ENCODE measurements at regions not wholly inside any gene's neighbourhood (a gene's known extent, or its start where the extent isn't known, plus 50 kb on each side); places are given as distances from the start of the nearest gene placed in this dataset.
"Not testable (repeated sequence)": the region's sequence is repeated elsewhere in the genome, so short reads cannot be mapped to it uniquely, and the experiment has no call there.

- in situ Hi-C loops (cut with MboI; ENCODE audit: low pct_unique_long_range_greater_than_20kb in 2 of 9, low sequenced_read_pairs in 9 of 9, unreplicated experiment in 9 of 9); H3K4me1 ChIP-seq (replicated peaks in 1 of 2); H3K4me3 ChIP-seq; H3K27ac ChIP-seq; ATAC-seq (replicated peaks in 6 of 8): not testable (repeated sequence)
- no CpG with 5 or more reads among the region's 31 CpGs for WGBS, 10 experiments
Observed at GRCh38 chr12:96108941-96109340, 73.6 kb upstream of the LTA4H start.

DNA sequence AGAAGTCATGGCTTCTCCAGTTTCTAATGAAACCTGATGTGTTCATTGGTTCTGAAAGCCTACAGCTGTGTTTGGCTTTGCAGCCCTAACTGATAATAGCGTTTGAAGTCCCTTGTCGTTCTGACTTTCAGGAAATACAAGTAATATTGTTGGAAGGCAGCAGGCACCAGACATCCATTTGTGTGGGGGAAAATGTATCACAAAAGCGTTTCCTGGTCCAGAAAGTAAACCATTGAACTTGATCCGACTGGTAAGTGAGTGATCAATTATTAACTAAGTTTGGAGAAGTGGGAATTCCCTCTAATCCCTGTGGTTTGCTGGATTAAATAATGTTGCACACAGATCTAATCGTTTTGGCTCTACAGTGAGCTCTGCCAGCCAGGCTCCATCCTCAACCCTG is 77.3 kb upstream of the LTA4H start:
- WGBS, 10 experiments: 12 to 90% (median 43%) methylated on average over 1 to 5 of the region's 5 CpGs; no CpG with 5 or more reads in 1 of the 10 experiments
- no peak for ATAC-seq (replicated peaks in 6 of 8)
- in situ Hi-C loops (cut with MboI; ENCODE audit: low pct_unique_long_range_greater_than_20kb in 2 of 9, low sequenced_read_pairs in 9 of 9, unreplicated experiment in 9 of 9): no loop called here
- Histone ChIP-seq H3K4me1 (replicated peaks in 1 of 2) (no peaks in the 10 kb centered on the region), H3K4me3 (no peak overlapping the region), H3K27ac (no peak overlapping the region)

GRCh38 chr12:96117460-96117859 is 76.7 kb upstream of the ELK3 start:
- no peak overlapping the region for H3K27ac ChIP-seq
- no peak for ATAC-seq (replicated peaks in 6 of 8)
- in situ Hi-C loops (cut with MboI; ENCODE audit: low pct_unique_long_range_greater_than_20kb in 2 of 9, low sequenced_read_pairs in 9 of 9, unreplicated experiment in 9 of 9): no loop called here
- no peak overlapping the region for H3K4me3 ChIP-seq
- WGBS, 10 experiments: 0 to 48% (median 32%) methylated on average over 1 to 3 of the region's 3 CpGs; no CpG with 5 or more reads in 3 of the 10 experiments
- H3K4me1 ChIP-seq (replicated peaks in 1 of 2): peaks cover 0 to 7% of the 10 kb centered on the region in 2 donors

DNA sequence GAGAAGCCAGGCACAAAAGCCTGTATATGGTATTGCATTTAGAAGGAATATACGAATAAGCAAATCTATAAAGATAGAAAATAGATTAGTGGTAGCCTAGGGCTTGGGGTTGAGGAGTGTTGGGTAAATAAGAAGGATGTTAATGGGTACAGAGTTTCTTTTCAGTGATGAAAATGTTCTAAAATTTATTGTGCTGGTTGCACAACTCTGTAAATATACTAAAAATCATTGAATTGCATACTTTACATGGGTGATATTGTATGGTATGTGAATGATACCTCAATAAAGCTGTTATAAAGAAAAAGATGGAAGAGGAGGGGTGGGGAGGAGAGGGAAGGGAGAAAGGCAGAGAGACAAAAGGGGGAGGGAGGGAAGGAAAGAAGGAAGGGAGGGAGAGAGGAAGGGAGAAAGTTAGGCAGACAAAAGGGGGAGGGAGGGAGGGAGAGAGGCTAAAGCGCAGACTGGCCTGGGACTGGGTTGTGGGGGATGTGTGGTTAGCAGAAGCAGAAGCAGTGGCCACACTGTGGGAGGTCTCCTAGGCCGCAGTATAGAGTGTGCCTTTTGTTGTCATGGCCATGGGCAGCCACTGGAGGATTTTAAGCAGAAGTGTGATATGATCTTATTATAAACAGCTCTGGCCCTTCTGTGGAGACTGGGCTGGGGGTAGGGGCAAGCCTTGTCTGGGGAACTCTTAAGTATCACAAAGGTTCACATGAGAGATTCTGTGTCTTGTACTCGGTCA is 73.6 kb upstream of the ELK3 start:
- in situ Hi-C loops (cut with MboI; ENCODE audit: low pct_unique_long_range_greater_than_20kb in 2 of 9, low sequenced_read_pairs in 9 of 9, unreplicated experiment in 9 of 9): no loop called here

GRCh38 chr12:96121271-96121711 is 72.9 kb upstream of the ELK3 start:
- peaks cover 0 to 7% of the 10 kb centered on the region in 2 donors for H3K4me1 ChIP-seq (replicated peaks in 1 of 2)
- no peak overlapping the region for H3K4me3 ChIP-seq
- 44 to 100% (median 80%) methylated on average over 1 to 4 of the region's 4 CpGs; no CpG with 5 or more reads in 3 of the 10 experiments for WGBS, 10 experiments
- no peak overlapping the region for H3K27ac ChIP-seq
- no peak for ATAC-seq (replicated peaks in 6 of 8)
- in situ Hi-C loops (cut with MboI; ENCODE audit: low pct_unique_long_range_greater_than_20kb in 2 of 9, low sequenced_read_pairs in 9 of 9, unreplicated experiment in 9 of 9): no loop called here

More for the DNA sequence above, 73.6 kb upstream of the ELK3 start:
- no peak overlapping the region for H3K4me3 ChIP-seq
- ATAC-seq (replicated peaks in 6 of 8): peak in 1 of 8 experiments; percentile 71
- WGBS, 10 experiments: 25 to 100% (median 71%) methylated on average over 1 to 3 of the region's 4 CpGs
- no peak overlapping the region for H3K27ac ChIP-seq
- H3K4me1 ChIP-seq (replicated peaks in 1 of 2): peaks cover 0 to 7% of the 10 kb centered on the region in 2 donors

DNA sequence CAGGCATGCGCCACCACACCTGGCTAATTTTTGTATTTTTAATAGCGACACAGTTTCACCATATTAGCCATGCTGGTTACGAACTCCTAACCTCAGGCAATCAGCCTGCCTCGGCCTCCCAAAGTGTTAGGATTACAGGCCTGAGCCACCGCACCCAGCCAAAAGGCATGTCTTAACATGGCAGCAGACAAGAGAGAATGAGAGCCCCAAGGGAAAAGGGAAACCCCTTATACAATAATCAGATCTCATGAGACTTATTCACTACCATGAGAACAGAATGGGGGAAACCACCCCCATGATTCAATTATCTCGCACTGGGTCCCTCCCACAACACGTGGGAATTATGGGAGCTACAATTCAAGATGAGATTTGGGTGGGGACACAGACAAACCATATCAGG is 65.9 kb upstream of the ELK3 start:
- in situ Hi-C loops (cut with MboI; ENCODE audit: low pct_unique_long_range_greater_than_20kb in 2 of 9, low sequenced_read_pairs in 9 of 9, unreplicated experiment in 9 of 9); ATAC-seq (replicated peaks in 6 of 8); H3K4me3 ChIP-seq; H3K4me1 ChIP-seq (replicated peaks in 1 of 2); H3K27ac ChIP-seq: not testable (repeated sequence)
- WGBS, 10 experiments: 53 to 100% (median 85%) methylated on average over 1 to 5 of the region's 7 CpGs; no CpG with 5 or more reads in 3 of the 10 experiments

DNA sequence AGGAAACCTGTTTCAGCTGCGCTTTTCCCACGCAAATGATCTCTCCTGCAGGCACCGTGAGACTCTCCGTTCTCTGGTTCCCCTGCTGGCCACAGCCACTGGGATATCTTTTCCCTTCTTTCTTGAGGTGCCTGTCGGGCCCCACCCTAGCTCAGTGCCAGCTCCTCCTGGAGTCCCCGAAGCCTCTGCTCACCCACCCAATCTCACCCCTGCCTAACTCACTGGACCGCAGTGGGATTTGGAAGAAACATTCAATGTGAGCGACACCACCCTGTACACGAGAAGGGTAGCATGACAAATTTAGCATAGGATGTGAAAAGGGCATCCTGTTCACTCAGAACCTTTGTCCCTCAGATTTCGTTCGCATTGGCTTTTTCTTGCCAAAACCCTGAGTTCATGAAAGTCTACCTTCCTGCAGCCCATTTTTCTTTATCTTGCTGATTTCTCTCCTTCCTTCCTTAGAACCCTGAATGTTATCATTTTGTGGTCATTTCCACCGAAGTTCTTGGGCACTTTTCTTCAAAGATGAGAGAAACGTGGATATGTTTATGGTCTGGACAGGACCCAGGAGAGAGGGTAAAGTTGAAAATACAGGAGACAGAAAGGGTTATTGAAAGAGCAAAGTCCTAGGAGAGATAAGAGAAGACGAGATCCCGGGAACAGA is 63.6 kb upstream of the ELK3 start:
- 47 to 93% (median 75%) methylated on average over 3 to 12 of the region's 15 CpGs; no CpG with 5 or more reads in 1 of the 10 experiments for WGBS, 10 experiments
- Histone ChIP-seq H3K4me3 (no peak overlapping the region), H3K4me1 (replicated peaks in 1 of 2) (no peaks in the 10 kb centered on the region), H3K27ac (no peak overlapping the region)
- in situ Hi-C loops (cut with MboI; ENCODE audit: low pct_unique_long_range_greater_than_20kb in 2 of 9, low sequenced_read_pairs in 9 of 9, unreplicated experiment in 9 of 9): no loop called here
- ATAC-seq (replicated peaks in 6 of 8): no peak

DNA sequence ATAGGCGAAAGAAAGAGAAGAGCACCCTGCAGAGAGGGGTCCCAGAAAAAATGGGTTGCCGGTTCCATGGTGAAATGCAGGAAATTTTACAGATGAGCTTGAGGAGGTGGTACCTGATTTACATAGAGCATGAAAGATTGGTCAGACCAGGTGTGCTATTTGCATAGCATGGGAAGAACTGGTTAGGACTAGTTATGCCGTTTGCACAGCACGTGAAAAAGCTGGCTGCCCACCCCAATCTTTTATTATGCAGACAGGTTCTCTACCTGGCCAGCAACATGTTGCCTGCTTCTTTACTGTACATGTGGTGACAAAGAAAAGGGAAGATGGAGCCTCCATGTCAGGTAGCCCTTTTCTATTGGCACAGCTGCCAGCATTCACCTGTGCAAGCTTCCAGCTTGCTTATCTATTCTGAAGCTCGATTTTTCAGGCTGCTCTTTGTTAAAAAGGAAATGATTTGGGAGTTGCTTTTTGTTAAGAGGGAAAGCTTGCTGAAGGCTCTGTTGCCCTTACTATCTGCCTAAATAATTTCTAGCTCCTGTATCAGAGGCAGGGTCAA is 62.9 kb upstream of the ELK3 start:
- Histone ChIP-seq H3K27ac (no peak overlapping the region), H3K4me3 (no peak overlapping the region), H3K4me1 (replicated peaks in 1 of 2) (no peaks in the 10 kb centered on the region)
- ATAC-seq (replicated peaks in 6 of 8): no peak
- in situ Hi-C loops (cut with MboI; ENCODE audit: low pct_unique_long_range_greater_than_20kb in 2 of 9, low sequenced_read_pairs in 9 of 9, unreplicated experiment in 9 of 9): no loop called here
- WGBS, 10 experiments: 33 to 100% (median 73%) methylated on average over 1 to 4 of the region's 5 CpGs

GRCh38 chr12:96132819-96133218 is 61.4 kb upstream of the ELK3 start:
- in situ Hi-C loops (cut with MboI; ENCODE audit: low pct_unique_long_range_greater_than_20kb in 2 of 9, low sequenced_read_pairs in 9 of 9, unreplicated experiment in 9 of 9): no loop called here
- ATAC-seq (replicated peaks in 6 of 8): peak in 2 of 8 experiments; percentile 44 to 69
- no peaks in the 10 kb centered on the region for H3K4me1 ChIP-seq (replicated peaks in 1 of 2)
- 60 to 100% (median 94%) methylated on average over 3 to 4 of the region's 4 CpGs; no CpG with 5 or more reads in 6 of the 10 experiments for WGBS, 10 experiments
- H3K27ac ChIP-seq: no peak overlapping the region
- H3K4me3 ChIP-seq: no peak overlapping the region

- 50 to 100% (median 90%) methylated on average over 1 to 5 of the region's 5 CpGs; no CpG with 5 or more reads in 1 of the 10 experiments for WGBS, 10 experiments
- Histone ChIP-seq H3K27ac (no peak overlapping the region), H3K4me3 (no peak overlapping the region), H3K4me1 (replicated peaks in 1 of 2) (no peaks in the 10 kb centered on the region)
- no peak for ATAC-seq (replicated peaks in 6 of 8)
- in situ Hi-C loops (cut with MboI; ENCODE audit: low pct_unique_long_range_greater_than_20kb in 2 of 9, low sequenced_read_pairs in 9 of 9, unreplicated experiment in 9 of 9): no loop called here
Observed at GRCh38 chr12:96134200-96134599, 60.0 kb upstream of the ELK3 start.

- Histone ChIP-seq H3K4me1 (replicated peaks in 1 of 2) (no peaks in the 10 kb centered on the region), H3K27ac (no peak overlapping the region), H3K4me3 (no peak overlapping the region)
- ATAC-seq (replicated peaks in 6 of 8): no peak
- WGBS, 10 experiments: 33 to 100% (median 74%) methylated on average over 1 to 3 of the region's 3 CpGs; no CpG with 5 or more reads in 2 of the 10 experiments
- in situ Hi-C loops (cut with MboI; ENCODE audit: low pct_unique_long_range_greater_than_20kb in 2 of 9, low sequenced_read_pairs in 9 of 9, unreplicated experiment in 9 of 9): no loop called here
Observed at GRCh38 chr12:96136161-96136560, 58.0 kb upstream of the ELK3 start.

GRCh38 chr12:96136725-96137378 is 57.3 kb upstream of the ELK3 start:
- in situ Hi-C loops (cut with MboI; ENCODE audit: low pct_unique_long_range_greater_than_20kb in 2 of 9, low sequenced_read_pairs in 9 of 9, unreplicated experiment in 9 of 9): no loop called here
- 20 to 100% (median 88%) methylated on average over 1 to 4 of the region's 4 CpGs; no CpG with 5 or more reads in 1 of the 10 experiments for WGBS, 10 experiments
- Histone ChIP-seq H3K4me3 (no peak overlapping the region), H3K4me1 (replicated peaks in 1 of 2) (no peaks in the 10 kb centered on the region), H3K27ac (no peak overlapping the region)
- ATAC-seq (replicated peaks in 6 of 8): no peak

GRCh38 chr12:96140174-96140573 is 54.0 kb upstream of the ELK3 start:
- peak in 2 of 8 experiments; percentile 57 to 69 for ATAC-seq (replicated peaks in 6 of 8)
- in situ Hi-C loops (cut with MboI; ENCODE audit: low pct_unique_long_range_greater_than_20kb in 2 of 9, low sequenced_read_pairs in 9 of 9, unreplicated experiment in 9 of 9): no loop called here
- H3K4me3 ChIP-seq: no peak overlapping the region
- 0 to 100% (median 77%) methylated on average over 1 to 2 of the region's 2 CpGs; no CpG with 5 or more reads in 2 of the 10 experiments for WGBS, 10 experiments
- no peak overlapping the region for H3K27ac ChIP-seq
- H3K4me1 ChIP-seq (replicated peaks in 1 of 2): no peaks in the 10 kb centered on the region
